ENCODE measurements at regions not wholly inside any gene's neighbourhood (a gene's known extent, or its start where the extent isn't known, plus 50 kb on each side); places are given as distances from the start of the nearest gene placed in this dataset.

GRCh38 chr4:110915301-110915700 lies 292.4 kb upstream of the PITX2 start:
- TF ChIP-seq ZNF274 (IDR thresholded peaks at IDR 0.05; ENCODE audit: low read depth, low read length), result no peak
- no peak for TF ChIP-seq SUZ12 (IDR thresholded peaks at IDR 0.05; ENCODE audit: extremely low read depth, insufficient read depth, insufficient read length)

Data from NT2/D1 (cell line).